H1 (cell line): ENCODE measurements at regions not wholly inside any gene's neighbourhood (a gene's known extent, or its start where the extent isn't known, plus 50 kb on each side); places are given as distances from the start of the nearest gene placed in this dataset.

Source experiments
- CTCF ChIA-PET: fragments of 300-600 bp; sonication (Branson Sonifier 250); formaldehyde crosslinking; loops from one replicate; lab custom pipeline; 2021; ENCODE audit not compliant: partially characterized antibody; lab: Charles Lee
- POLR2A ChIA-PET: fragments of 300-600 bp; sonication (Branson Sonifier 250); formaldehyde crosslinking; loops from one replicate; lab custom pipeline; 2021; ENCODE audit warnings: inconsistent platforms; ENCODE audit not compliant: partially characterized antibody; lab: Charles Lee
- DNase-seq, 2 experiments: peaks; one replicate each; pipeline versions ENCODE4 v3.0.0 to v3.0.0-alpha.2; 2010 to 2022; ENCODE audit warnings: low spot score in 2 of 2, low read depth in 1 of 2, mixed read lengths in 1 of 2
- FAIRE-seq: peaks from 2 replicates; lab custom pipeline; 2011; peaks lifted over from hg19 to GRCh38; lab: Jason Lieb, UNC
- H2AFZ ChIP-seq: 2 replicates; pipeline ENCODE4 v1.8.1; 2012; ENCODE audit warnings: low read length, inconsistent platforms
- H2AK5ac ChIP-seq: 2 replicates; pipeline ENCODE4 v1.6.1; 2013; ENCODE audit warnings: low read depth, low read length
- H2BK120ac ChIP-seq: replicated peaks from 2 replicates; pipeline ENCODE3; 2013; ENCODE audit warnings: low read depth, low read length, inconsistent platforms
- H2BK12ac ChIP-seq: 2 replicates; pipeline ENCODE4 v1.6.1; 2013; ENCODE audit warnings: low read depth, low read length
- H2BK15ac ChIP-seq: 2 replicates; pipeline ENCODE4 v1.6.1; 2013; ENCODE audit warnings: low read length
- H2BK20ac ChIP-seq: 2 replicates; pipeline ENCODE4 v1.6.1; 2013; ENCODE audit warnings: low read length
- H2BK5ac ChIP-seq: 2 replicates; pipeline ENCODE4 v1.6.1; 2013; ENCODE audit warnings: low read depth, low read length
- H3K14ac ChIP-seq: 2 replicates; pipeline ENCODE4 v1.6.1; 2013; ENCODE audit warnings: inconsistent platforms; ENCODE audit not compliant: insufficient read length
- H3K18ac ChIP-seq: 2 replicates; pipeline ENCODE4 v1.6.1; 2013; ENCODE audit warnings: low read length; ENCODE audit errors: extremely low read depth
- H3K23ac ChIP-seq: 2 replicates; pipeline ENCODE4 v1.6.1; 2013; ENCODE audit warnings: inconsistent platforms; ENCODE audit not compliant: insufficient read length
- H3K23me2 ChIP-seq: 2 replicates; pipeline ENCODE4 v1.6.1; 2013; ENCODE audit warnings: low read depth, low read length
- H3K27ac ChIP-seq: 2 replicates; pipeline ENCODE4 v1.6.1; 2011; ENCODE audit warnings: low read depth, low read length, inconsistent platforms
- H3K27me3 ChIP-seq, 4 experiments: replicated peaks in 1 of 4; 1 replicate in 1 of 4; 2 replicates in 3 of 4; pipeline versions ENCODE4 v1.6.1 to v1.8.1; 2011 to 2013; ENCODE audit warnings: low read length in 3 of 4, mild to moderate bottlenecking in 3 of 4, inconsistent platforms in 2 of 4, mixed read lengths in 2 of 4, moderate library complexity in 1 of 4; ENCODE audit not compliant: control insufficient read depth in 3 of 4, insufficient read depth in 3 of 4; ENCODE audit errors: extremely low read depth in 1 of 4
- H3K36me3 ChIP-seq, 4 experiments: 2 replicates each; pipeline versions ENCODE4 v1.6.1 to v1.8.1; 2011 to 2013; ENCODE audit warnings: mild to moderate bottlenecking in 4 of 4, low read length in 3 of 4, moderate library complexity in 2 of 4, control low read depth in 1 of 4, inconsistent platforms in 1 of 4; ENCODE audit not compliant: insufficient read depth in 4 of 4, control insufficient read depth in 2 of 4
- H3K4ac ChIP-seq: replicated peaks from 2 replicates; pipeline ENCODE3; 2013; ENCODE audit warnings: low read length, low read depth, mixed read lengths, inconsistent platforms; ENCODE audit not compliant: insufficient read length
- H3K4me1 ChIP-seq, 4 experiments: replicated peaks in 1 of 4; 1 replicate in 1 of 4; 2 replicates in 3 of 4; pipeline versions ENCODE4 v1.6.1 to v1.8.1; 2011 to 2013; ENCODE audit warnings: low read length in 3 of 4, inconsistent platforms in 2 of 4, mixed read lengths in 1 of 4; ENCODE audit not compliant: insufficient read depth in 4 of 4, control insufficient read depth in 3 of 4
- H3K4me2 ChIP-seq, 2 experiments: 2 replicates each; pipeline versions ENCODE4 v1.6.1 to v1.8.1; 2011 to 2013; ENCODE audit warnings: low read depth in 2 of 2, low read length in 2 of 2, control low read depth in 1 of 2, inconsistent platforms in 1 of 2, mild to moderate bottlenecking in 1 of 2; ENCODE audit not compliant: insufficient read depth in 1 of 2
- H3K4me3 ChIP-seq, 4 experiments: fragments of 200-600, 300-600 bp in 1 of 4; sonication (generic), shearing (Covaris generic), sonication (Bioruptor Twin) in 1 of 4; 2 replicates each; pipeline versions ENCODE4 v1.5.1 to v1.8.1; 2011 to 2016; ENCODE audit warnings: low read length in 4 of 4, low read depth in 3 of 4, control low read depth in 2 of 4, inconsistent platforms in 2 of 4, mild to moderate bottlenecking in 2 of 4, mixed read lengths in 1 of 4, moderate library complexity in 1 of 4; ENCODE audit not compliant: insufficient read depth in 2 of 4; ENCODE audit errors: extremely low read depth in 1 of 4
- H3K56ac ChIP-seq: replicated peaks from 2 replicates; pipeline ENCODE3; 2013; ENCODE audit warnings: low read depth, mild to moderate bottlenecking, mixed read lengths, low read length, inconsistent platforms; ENCODE audit not compliant: insufficient read length
- H3K79me1 ChIP-seq: 2 replicates; pipeline ENCODE4 v1.6.1; 2013; ENCODE audit warnings: low read depth, low read length, control low read depth
- H3K79me2 ChIP-seq, 2 experiments: 2 replicates each; pipeline versions ENCODE4 v1.6.1 to v1.8.1; 2012 to 2013; ENCODE audit warnings: low read length in 2 of 2, mild to moderate bottlenecking in 2 of 2, inconsistent platforms in 1 of 2; ENCODE audit not compliant: insufficient read depth in 2 of 2, control insufficient read depth in 1 of 2
- H3K9ac ChIP-seq, 4 experiments: replicated peaks in 1 of 4; 1 replicate in 1 of 4; 2 replicates in 3 of 4; pipeline versions ENCODE4 v1.6.1 to v1.8.1; 2011 to 2013; ENCODE audit warnings: low read depth in 3 of 4, low read length in 3 of 4, control low read depth in 2 of 4, mild to moderate bottlenecking in 2 of 4, moderate library complexity in 2 of 4, inconsistent platforms in 1 of 4; ENCODE audit errors: extremely low read depth in 1 of 4
- H3K9me3 ChIP-seq, 2 experiments: 2 replicates each; pipeline versions ENCODE4 v1.6.1 to v1.8.1; 2012 to 2013; ENCODE audit warnings: mild to moderate bottlenecking in 2 of 2, moderate library complexity in 2 of 2, control low read depth in 1 of 2, inconsistent platforms in 1 of 2, low read depth in 1 of 2, low read length in 1 of 2, mixed read lengths in 1 of 2; ENCODE audit not compliant: insufficient read depth in 2 of 2
- H4K20me1 ChIP-seq, 2 experiments: replicated peaks in 1 of 2; 2 replicates each; pipeline versions ENCODE3 to v1.8.1; 2011 to 2013; ENCODE audit warnings: inconsistent platforms in 2 of 2, low read length in 2 of 2, mild to moderate bottlenecking in 1 of 2; ENCODE audit not compliant: insufficient read depth in 2 of 2, control insufficient read depth in 1 of 2
- H4K5ac ChIP-seq: 2 replicates; pipeline ENCODE4 v1.6.1; 2013; ENCODE audit warnings: low read length, low read depth, mixed read lengths, inconsistent platforms; ENCODE audit not compliant: insufficient read length
- H4K8ac ChIP-seq: 2 replicates; pipeline ENCODE4 v1.8.0; 2013; ENCODE audit warnings: mild to moderate bottlenecking, moderate library complexity, low read length, inconsistent platforms; ENCODE audit not compliant: insufficient read depth; ENCODE audit errors: extremely low read depth
- H4K91ac ChIP-seq: replicated peaks from 2 replicates; pipeline ENCODE3; 2013; ENCODE audit warnings: low read length, mixed read lengths, inconsistent platforms; ENCODE audit not compliant: insufficient read length
- CBX5 ChIP-seq: fragments of 300-800, 300-1000 bp; sonication (generic); IDR thresholded peaks from 2 replicates; pipeline ENCODE4 v1.7.1; 2016; ENCODE audit warnings: antibody characterized with exemption, low read length, low read depth
- POLR2AphosphoS5 ChIP-seq: IDR thresholded peaks from 2 replicates; pipeline ENCODE4 v1.6.1; 2011; ENCODE audit warnings: low read depth, low read length
- SAP30 ChIP-seq: fragments of 300-600 bp; sonication (generic); IDR thresholded peaks from 2 replicates; pipeline ENCODE4 v1.7.1; 2012; ENCODE audit warnings: low read length, moderate library complexity, mild to moderate bottlenecking, inconsistent platforms; ENCODE audit not compliant: insufficient read depth, insufficient replicate concordance
- WGBS, 2 experiments: shearing (Covaris generic) in 1 of 2; methylation state at CpG; one replicate each; pipeline versions ENCODE4 v1.1.6 to v1.1.7; 2013 to 2015; ENCODE audit warnings: low lambda C conversion rate in 2 of 2, mixed read lengths in 2 of 2, inconsistent platforms in 1 of 2, low coverage in 1 of 2, missing lambda C conversion rate in 1 of 2; ENCODE audit not compliant: insufficient replicate concordance in 2 of 2, insufficient coverage in 1 of 2, insufficient read length in 1 of 2; ENCODE audit errors: extremely low coverage in 1 of 2, missing lambda C conversion rate in 1 of 2; 5-methylcytosine and 5-hydroxymethylcytosine counted together

DNA sequence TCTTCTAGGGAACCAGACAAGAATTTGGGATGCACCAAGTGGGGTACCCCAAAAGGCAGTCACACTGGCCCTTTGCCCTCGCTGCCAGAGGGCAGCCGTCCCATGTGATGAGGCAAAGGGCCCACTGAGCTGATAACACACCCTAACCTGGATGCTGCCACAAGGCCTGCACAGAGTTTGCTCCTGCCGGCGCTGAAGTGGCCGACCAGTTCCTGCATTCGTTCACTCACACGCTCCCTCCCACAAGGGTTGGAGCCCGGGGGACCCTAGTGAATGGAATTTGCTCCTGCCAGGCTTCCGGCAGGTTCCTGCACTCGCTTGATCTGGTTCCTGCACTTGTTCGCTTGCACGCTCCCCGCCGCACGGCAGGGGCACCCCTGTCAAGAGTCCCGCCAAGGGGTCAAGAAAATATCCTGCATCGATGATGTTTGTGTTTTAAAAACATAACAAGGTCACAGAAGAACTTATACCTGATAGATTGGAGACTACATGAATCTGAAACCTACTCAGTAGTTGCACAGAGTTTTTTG lies 296.4 kb upstream of the VCX start:
- H2BK12ac ChIP-seq, result no peak overlapping the region
- no peak overlapping the region for H2BK15ac ChIP-seq
- no peak overlapping the region for H2BK120ac ChIP-seq
- H4K5ac ChIP-seq, result no peak overlapping the region
- H3K79me1 ChIP-seq, result no peaks in the 10 kb centered on the region
- H3K9ac ChIP-seq, result no peak overlapping the region
- no peaks in the 10 kb centered on the region; a peak in 1 of 4 replicates for H3K9me3 ChIP-seq
- 96% methylated on average over 9 of the region's 17 CpGs; no CpG with 5 or more reads in 1 of the 2 experiments for WGBS, 2 experiments
- no peaks in the 10 kb centered on the region for H3K4me1 ChIP-seq
- no peak overlapping the region for H4K91ac ChIP-seq
- H3K4me2 ChIP-seq, result no peak overlapping the region
- H3K23ac ChIP-seq, result no peak overlapping the region
- no peak overlapping the region for H3K4me3 ChIP-seq
- H3K18ac ChIP-seq, result no peak overlapping the region
- H3K79me2 ChIP-seq, result no peaks in the 10 kb centered on the region
- no peak for DNase-seq
- H2AK5ac ChIP-seq, result no peak overlapping the region
- no peak overlapping the region for H3K56ac ChIP-seq
- H2BK20ac ChIP-seq, result no peak overlapping the region
- no peaks in the 10 kb centered on the region for H3K23me2 ChIP-seq
- no peak overlapping the region for H2BK5ac ChIP-seq
- no peak for FAIRE-seq
- H2AFZ ChIP-seq, result no peak overlapping the region
- no peak overlapping the region for H3K27ac ChIP-seq
- H3K4ac ChIP-seq, result no peak overlapping the region
- no peaks in the 10 kb centered on the region for H3K27me3 ChIP-seq
- CTCF ChIA-PET, result no interaction called here
- no peak overlapping the region for H3K14ac ChIP-seq
- H3K36me3 ChIP-seq, result no peaks in the 10 kb centered on the region
- TF ChIP-seq CBX5 (no peak), POLR2AphosphoS5 (no peak), SAP30 (no peak)
- POLR2A ChIA-PET, result no interaction called here
- no peaks in the 10 kb centered on the region for H4K20me1 ChIP-seq
- no peak overlapping the region for H4K8ac ChIP-seq
